ENCODE measurements at regions not wholly inside any gene's neighbourhood (a gene's known extent, or its start where the extent isn't known, plus 50 kb on each side); places are given as distances from the start of the nearest gene placed in this dataset.

DNA sequence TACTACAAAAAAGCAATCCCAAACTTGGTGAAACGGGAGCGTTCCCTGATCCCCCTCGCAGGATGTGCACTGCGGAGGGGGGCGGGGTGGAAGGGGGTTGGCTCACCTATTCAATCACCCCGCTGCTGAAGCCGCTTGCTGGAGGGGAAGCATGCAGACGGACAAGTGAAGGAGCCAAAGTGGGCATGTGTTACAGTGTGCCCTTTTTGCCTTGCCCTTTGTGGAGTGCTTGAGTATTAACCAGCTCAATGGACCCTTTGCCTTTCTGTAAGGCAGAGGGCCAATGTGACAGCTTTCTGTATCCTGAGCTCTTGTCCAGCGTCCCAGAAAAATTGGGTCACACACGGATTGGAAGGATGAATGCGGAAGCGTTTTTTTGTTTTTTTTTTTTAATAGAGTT, 348.9 kb upstream of the NPSR1 start:
- no peaks in the 10 kb centered on the region for H3K9me2 ChIP-seq (ENCODE audit: insufficient read depth)
- RAD21 ChIA-PET (ENCODE audit: low non-redundant PET in 1 of 2, low total read pairs in 2 of 2, uncharacterized antibody in 2 of 2, unreplicated experiment in 2 of 2), result no interaction called here
- no peak overlapping the region for H2AFZ ChIP-seq (ENCODE audit: low read depth, low read length, poor library complexity, severe bottlenecking)
- H3K36me3 ChIP-seq (ENCODE audit: control insufficient read depth in 1 of 2, insufficient read depth in 2 of 2, low read length in 2 of 2), result no peaks in the 10 kb centered on the region
- TF ChIP-seq YY1 (IDR thresholded peaks at IDR 0.05; ENCODE audit: extremely low read depth, insufficient replicate concordance, low read depth, low read length) (no peak), SIN3A (IDR thresholded peaks at IDR 0.05; ENCODE audit: low read depth) (no peak), SP1 (IDR thresholded peaks at IDR 0.05; ENCODE audit: low read depth) (no peak), POLR2AphosphoS5 (IDR thresholded peaks at IDR 0.05; ENCODE audit: low read depth, low read length) (no peak), RAD21 (IDR thresholded peaks at IDR 0.05; ENCODE audit: low read depth) (no peak), TCF7L2 (IDR thresholded peaks at IDR 0.05; ENCODE audit: borderline replicate concordance, extremely low read depth, insufficient read depth, insufficient read length) (no peak), EZH2phosphoT487 (IDR thresholded peaks at IDR 0.05; ENCODE audit: borderline replicate concordance) (no peak), CEBPB (IDR thresholded peaks at IDR 0.05; ENCODE audit: low read depth) (no peak), EGR1 (IDR thresholded peaks at IDR 0.05; ENCODE audit: low read depth) (no peak), ELF1 (IDR thresholded peaks at IDR 0.05; ENCODE audit: borderline replicate concordance, low read depth) (no peak), ZNF274 (IDR thresholded peaks at IDR 0.05; ENCODE audit: low read depth, low read length) (no peak), EZH2 (IDR thresholded peaks at IDR 0.05) (no peak)
- TF ChIP-seq, protein P1, sequence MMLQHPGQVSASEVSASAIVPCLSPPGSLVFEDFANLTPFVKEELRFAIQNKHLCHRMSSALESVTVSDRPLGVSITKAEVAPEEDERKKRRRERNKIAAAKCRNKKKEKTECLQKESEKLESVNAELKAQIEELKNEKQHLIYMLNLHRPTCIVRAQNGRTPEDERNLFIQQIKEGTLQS (IDR thresholded peaks at IDR 0.05), result no peak
- TF ChIP-seq, protein P2, sequence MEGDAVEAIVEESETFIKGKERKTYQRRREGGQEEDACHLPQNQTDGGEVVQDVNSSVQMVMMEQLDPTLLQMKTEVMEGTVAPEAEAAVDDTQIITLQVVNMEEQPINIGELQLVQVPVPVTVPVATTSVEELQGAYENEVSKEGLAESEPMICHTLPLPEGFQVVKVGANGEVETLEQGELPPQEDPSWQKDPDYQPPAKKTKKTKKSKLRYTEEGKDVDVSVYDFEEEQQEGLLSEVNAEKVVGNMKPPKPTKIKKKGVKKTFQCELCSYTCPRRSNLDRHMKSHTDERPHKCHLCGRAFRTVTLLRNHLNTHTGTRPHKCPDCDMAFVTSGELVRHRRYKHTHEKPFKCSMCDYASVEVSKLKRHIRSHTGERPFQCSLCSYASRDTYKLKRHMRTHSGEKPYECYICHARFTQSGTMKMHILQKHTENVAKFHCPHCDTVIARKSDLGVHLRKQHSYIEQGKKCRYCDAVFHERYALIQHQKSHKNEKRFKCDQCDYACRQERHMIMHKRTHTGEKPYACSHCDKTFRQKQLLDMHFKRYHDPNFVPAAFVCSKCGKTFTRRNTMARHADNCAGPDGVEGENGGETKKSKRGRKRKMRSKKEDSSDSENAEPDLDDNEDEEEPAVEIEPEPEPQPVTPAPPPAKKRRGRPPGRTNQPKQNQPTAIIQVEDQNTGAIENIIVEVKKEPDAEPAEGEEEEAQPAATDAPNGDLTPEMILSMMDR (IDR thresholded peaks at IDR 0.05 in 2 of 3, conservative IDR thresholded peaks at IDR 0.05 in 1 of 3; ENCODE audit: borderline replicate concordance in 1 of 3, insufficient read depth in 1 of 3, low read depth in 2 of 3, low read length in 2 of 3), result no peak
- TF ChIP-seq, protein P3, sequence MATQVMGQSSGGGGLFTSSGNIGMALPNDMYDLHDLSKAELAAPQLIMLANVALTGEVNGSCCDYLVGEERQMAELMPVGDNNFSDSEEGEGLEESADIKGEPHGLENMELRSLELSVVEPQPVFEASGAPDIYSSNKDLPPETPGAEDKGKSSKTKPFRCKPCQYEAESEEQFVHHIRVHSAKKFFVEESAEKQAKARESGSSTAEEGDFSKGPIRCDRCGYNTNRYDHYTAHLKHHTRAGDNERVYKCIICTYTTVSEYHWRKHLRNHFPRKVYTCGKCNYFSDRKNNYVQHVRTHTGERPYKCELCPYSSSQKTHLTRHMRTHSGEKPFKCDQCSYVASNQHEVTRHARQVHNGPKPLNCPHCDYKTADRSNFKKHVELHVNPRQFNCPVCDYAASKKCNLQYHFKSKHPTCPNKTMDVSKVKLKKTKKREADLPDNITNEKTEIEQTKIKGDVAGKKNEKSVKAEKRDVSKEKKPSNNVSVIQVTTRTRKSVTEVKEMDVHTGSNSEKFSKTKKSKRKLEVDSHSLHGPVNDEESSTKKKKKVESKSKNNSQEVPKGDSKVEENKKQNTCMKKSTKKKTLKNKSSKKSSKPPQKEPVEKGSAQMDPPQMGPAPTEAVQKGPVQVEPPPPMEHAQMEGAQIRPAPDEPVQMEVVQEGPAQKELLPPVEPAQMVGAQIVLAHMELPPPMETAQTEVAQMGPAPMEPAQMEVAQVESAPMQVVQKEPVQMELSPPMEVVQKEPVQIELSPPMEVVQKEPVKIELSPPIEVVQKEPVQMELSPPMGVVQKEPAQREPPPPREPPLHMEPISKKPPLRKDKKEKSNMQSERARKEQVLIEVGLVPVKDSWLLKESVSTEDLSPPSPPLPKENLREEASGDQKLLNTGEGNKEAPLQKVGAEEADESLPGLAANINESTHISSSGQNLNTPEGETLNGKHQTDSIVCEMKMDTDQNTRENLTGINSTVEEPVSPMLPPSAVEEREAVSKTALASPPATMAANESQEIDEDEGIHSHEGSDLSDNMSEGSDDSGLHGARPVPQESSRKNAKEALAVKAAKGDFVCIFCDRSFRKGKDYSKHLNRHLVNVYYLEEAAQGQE (IDR thresholded peaks at IDR 0.05; ENCODE audit: low read depth), result no peak
- BruUV-seq (replicated peaks), result no TSS peak
- H3K27ac ChIP-seq (ENCODE audit: low read depth, low read length), result no peak overlapping the region
- CTCF ChIA-PET, result no interaction called here
- H3K9ac ChIP-seq (ENCODE audit: low read length), result no peak overlapping the region
- no peaks in the 10 kb centered on the region for H3K27me3 ChIP-seq (ENCODE audit: insufficient read depth, low read length)
- no peaks in the 10 kb centered on the region for H4K20me1 ChIP-seq (ENCODE audit: insufficient read depth)
- ATAC-seq (no peak), DNase-seq (ENCODE audit: low read depth, low spot score) (no peak)
- H3K4me2 ChIP-seq (ENCODE audit: low read length), result no peak overlapping the region
- no peaks in the 10 kb centered on the region for H3K79me2 ChIP-seq (ENCODE audit: insufficient read depth, low read length)
- no peaks in the 10 kb centered on the region for H3K9me3 ChIP-seq (ENCODE audit: control insufficient read depth in 1 of 2, insufficient read depth in 1 of 2, low read depth in 1 of 2, low read length in 2 of 2)
- intact Hi-C loops (cut with micrococcal nuclease), result no loop called here
- POLR2A ChIA-PET, result no interaction called here
- no peaks in the 10 kb centered on the region for H3K4me1 ChIP-seq (ENCODE audit: control insufficient read depth in 1 of 2, insufficient read depth in 2 of 2, low read length in 2 of 2)
- H3K4me3 ChIP-seq (replicated peaks in 1 of 2; ENCODE audit: low read depth in 1 of 2, low read length in 2 of 2), result no peak overlapping the region
